ENCODE measurements at regions not wholly inside any gene's neighbourhood (a gene's known extent, or its start where the extent isn't known, plus 50 kb on each side); places are given as distances from the start of the nearest gene placed in this dataset.

DNA sequence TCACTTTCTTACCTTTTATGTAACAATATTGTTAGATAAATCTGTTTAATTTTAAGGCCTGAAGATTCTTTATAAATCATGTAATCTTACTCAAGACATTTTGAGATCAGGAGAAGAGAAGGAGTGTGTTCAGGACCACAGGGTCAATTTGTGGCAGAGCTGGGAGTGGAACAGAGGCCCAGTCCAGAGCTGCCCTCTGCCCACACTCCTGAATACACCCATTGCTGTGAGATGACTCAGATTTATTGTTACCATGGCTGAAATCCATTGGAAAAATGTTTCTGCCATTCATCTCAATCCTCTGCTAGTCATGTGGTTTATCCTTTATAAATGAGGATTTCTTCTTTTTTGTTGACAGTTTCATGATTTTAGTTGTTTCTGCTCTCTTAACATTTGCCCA, 100.5 kb upstream of the STXBP6 start:
- DNase-seq (ENCODE audit: low read depth), result no peak

DNA sequence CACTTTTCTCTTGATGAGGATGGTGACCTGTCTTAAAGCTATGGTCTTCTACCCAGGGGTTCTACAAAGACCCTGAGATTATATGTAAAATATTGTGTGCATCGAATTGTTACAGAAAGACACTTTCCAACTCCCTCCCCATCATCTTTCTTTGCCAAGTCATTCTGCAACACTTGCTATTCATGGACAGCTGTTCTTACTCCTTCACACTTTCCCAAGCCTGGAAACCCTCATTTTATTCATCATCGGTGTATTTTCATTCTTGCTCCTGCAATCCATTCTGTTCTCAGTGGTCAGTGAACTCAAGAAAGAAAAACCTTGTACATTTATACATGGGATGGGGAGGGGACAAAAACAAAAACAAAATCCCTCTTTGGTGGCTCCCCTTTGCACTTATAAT, 90.5 kb upstream of the STXBP6 start:
- no peak for DNase-seq (ENCODE audit: low read depth)

GRCh38 chr14:25136811-25137210, 86.9 kb upstream of the STXBP6 start:
- no peak for DNase-seq (ENCODE audit: low read depth)

DNA sequence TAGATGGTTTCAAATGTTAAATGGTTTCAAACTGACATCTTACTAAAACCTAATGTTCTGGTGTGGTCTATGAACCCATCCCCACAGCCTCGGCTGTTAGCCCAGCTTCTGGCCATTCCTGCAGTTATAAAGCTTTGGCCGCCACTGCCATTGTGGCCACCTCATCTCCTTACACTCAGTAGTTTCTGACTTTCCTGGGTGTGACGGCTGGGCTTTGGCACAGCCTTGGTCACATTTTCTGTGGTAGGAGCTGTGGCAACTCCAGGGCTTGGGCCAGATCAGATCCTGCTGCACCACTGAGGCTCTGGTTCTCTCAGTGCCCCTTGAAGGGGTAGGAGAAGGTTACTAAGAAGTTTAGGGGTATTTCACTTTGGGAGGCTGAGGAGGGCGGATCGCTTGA, 84.2 kb upstream of the STXBP6 start:
- no peak for DNase-seq (ENCODE audit: low read depth)

- DNase-seq (ENCODE audit: low read depth), result peak; percentile 46
These were observed 82.9 kb upstream of the STXBP6 start for GRCh38 chr14:25132732-25133422.

GRCh38 chr14:25132094-25132493, 82.1 kb upstream of the STXBP6 start:
- DNase-seq (ENCODE audit: low read depth), result no peak

DNA sequence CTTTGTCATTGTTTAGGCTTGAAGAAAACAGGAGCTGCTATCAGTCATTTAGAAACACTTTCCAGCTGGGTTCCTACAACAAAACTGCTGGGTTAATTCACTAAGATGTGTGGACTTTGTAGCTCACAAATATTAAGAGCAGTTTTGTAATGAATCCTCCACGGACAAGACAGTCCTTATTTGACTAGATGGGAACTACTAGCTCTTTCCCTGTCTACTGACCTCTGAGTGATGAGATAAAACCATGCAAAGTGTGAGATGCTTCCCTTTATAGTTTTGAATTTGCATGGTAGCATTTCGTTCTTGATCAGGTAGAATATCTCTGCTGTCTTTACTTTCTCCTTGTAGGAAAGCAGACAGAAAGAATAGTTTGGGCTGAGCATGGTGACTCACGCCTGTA, 72.9 kb upstream of the STXBP6 start:
- DNase-seq (ENCODE audit: low read depth), result no peak

- DNase-seq (ENCODE audit: low read depth), result peak; percentile 76
These were observed 72.3 kb upstream of the STXBP6 start for GRCh38 chr14:25122211-25122610.

- DNase-seq (ENCODE audit: low read depth), result peak; percentile 94
These were observed 71.6 kb upstream of the STXBP6 start for GRCh38 chr14:25121337-25122129.

DNA sequence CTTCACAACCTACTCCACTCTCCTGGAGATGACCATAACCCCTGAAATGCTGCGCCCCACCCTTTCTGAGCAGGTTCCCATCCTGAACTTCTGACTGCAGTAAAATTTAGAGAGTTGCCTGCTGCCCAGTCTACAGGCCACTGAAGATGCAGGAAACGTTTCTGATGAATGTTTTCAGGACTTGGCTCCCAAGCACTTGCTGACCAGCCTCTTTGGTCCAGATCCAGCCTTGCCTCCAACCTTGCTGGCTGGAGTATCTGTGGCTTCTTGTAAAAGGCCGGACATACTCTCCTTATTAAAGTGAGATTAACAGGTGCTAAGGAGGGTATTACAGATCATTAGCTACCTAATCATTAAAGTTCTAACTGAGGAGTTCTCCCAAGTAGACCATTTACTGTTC, 70.3 kb upstream of the STXBP6 start:
- no peak for DNase-seq (ENCODE audit: low read depth)

- no peak for DNase-seq (ENCODE audit: low read depth)
These were observed 68.7 kb upstream of the STXBP6 start for GRCh38 chr14:25118671-25119070.

DNA sequence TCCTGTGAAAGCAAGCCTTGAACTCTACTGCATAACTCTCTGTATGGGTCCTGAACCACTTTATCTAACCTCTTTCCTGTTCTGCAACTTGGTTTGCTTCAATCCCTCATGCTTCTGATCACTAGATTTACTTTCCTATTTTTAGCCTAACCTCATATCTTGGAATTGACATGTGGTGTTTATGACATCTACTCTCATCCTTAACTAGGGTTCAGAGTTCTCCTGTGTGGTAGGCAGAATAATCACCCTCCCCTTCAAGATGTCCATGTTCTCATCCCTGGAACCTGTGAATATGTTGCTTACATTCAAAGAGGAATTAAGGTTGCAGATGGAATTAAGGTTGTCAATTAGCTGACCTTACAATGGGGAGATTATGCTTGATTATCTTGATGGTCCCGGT, 67.4 kb upstream of the STXBP6 start:
- no peak for DNase-seq (ENCODE audit: low read depth)

DNA sequence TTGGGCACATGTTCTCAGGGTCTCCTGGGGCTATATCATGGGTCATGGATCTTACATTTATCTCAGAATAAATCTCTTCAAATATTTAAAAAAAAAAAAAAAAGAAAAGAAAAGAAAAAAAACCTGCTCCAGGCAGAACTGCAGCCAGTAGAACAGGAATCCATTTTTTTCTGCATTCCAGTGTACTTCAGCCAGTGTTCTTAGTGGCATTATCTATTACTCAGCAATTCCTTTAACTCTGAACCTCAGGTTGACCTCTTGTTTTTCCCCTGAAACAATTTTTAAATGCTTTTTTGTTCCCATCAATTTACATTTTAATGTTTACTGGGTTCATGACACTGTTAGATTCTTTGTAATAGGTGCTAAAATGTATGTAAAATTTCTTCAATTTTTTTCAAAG, 66.7 kb upstream of the STXBP6 start:
- no peak for DNase-seq (ENCODE audit: low read depth)

GRCh38 chr14:25113394-25113793, 63.4 kb upstream of the STXBP6 start:
- no peak for DNase-seq (ENCODE audit: low read depth)

DNA sequence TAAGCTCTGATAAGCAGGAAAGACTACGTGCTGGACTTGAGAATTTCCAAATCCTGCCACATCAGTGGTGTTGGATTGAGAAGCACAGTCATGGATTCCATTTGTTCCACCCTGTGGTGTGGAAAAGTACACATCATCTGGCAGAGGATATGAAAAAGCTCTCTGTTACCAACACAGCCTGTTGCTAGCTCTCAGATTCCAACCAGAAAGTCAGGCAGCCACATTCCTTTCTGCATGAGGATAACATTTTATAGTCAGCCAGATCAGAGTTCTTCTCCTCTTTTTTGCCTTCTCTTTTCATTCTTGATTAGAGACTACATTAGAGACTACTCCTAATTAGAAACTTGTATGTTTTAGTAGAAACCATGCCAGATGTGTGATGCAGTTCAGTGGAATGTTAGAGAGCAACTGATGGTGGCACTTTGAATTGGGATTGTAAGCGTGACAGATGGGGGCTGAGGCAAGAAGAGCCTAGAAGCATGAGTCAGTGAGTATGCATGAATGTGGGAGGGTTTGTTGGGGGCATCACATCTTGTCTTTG, 61.2 kb upstream of the STXBP6 start:
- peak; percentile 98 for DNase-seq (ENCODE audit: low read depth)

GRCh38 chr14:25110106-25110505, 60.2 kb upstream of the STXBP6 start:
- DNase-seq (ENCODE audit: low read depth), result no peak

DNA sequence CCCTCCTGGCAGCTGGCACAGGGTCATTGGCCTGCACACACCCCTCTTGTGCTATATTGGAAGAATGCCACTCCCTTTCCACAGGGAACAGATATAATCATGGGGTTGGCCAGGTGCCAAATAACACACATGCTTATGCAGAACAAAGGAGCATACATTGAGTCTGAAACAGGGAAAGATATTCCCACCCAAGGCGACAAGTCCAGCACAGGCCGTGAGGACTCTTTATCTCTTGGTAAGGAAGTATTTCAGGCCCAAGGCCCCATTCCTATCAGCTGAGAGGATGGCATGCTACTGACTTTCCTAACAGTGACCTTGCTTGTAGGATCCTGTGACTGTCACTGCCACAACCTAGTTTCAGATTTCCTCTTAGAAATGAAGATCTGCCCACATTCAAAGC, 59.0 kb upstream of the STXBP6 start:
- DNase-seq (ENCODE audit: low read depth), result no peak

GRCh38 chr14:25108291-25108690, 58.3 kb upstream of the STXBP6 start:
- DNase-seq (ENCODE audit: low read depth), result no peak

GRCh38 chr14:25103820-25104219, 53.9 kb upstream of the STXBP6 start:
- no peak for DNase-seq (ENCODE audit: low read depth)

DNA sequence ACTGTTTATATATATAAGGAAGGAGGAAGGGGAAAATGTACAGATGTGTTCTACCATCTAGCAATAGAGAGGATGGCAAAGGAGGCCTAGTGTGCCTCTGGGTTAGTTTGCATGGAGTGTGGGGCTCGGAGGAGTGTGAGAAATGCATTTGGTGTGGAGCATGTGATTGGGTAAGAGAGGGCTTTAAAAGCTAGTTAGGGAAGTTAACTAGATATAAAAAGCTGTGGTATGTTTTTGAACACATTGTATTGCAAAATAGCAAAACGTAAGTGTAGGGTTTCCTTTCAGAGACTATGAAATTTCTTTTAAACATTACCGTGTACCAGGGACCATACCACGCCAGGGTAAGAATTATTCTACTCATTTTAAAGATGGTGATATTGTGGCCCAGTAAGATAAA, 53.3 kb upstream of the STXBP6 start:
- peak; percentile 34 for DNase-seq (ENCODE audit: low read depth)

DNA sequence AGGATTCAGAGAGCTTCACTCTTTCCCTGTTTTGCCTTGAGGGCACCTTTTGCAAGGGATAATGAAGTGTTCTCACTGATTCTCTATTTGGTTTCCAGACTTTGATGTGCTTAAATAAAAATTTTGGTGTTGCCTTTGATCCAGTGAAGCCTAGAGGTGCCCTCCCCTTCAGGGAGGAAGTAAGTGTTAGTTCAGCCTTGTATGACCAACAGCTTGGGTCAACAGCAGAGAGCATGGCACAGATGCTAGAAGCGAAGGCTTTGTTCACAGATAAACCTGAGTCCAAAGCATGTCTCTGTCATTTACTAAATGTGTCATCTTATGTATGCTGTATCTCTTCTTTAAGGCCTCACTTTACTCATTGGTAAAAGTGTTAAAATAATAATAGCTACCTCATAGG, 52.8 kb upstream of the STXBP6 start:
- DNase-seq (ENCODE audit: low read depth), result no peak

GRCh38 chr14:25101276-25101675, 51.3 kb upstream of the STXBP6 start:
- no peak for DNase-seq (ENCODE audit: low read depth)

Measured in fibroblast of gingiva (primary cell).